NCI-H526 (cell line): ENCODE measurements at regions not wholly inside any gene's neighbourhood (a gene's known extent, or its start where the extent isn't known, plus 50 kb on each side); places are given as distances from the start of the nearest gene placed in this dataset.

Experiments
- DNase-seq, 2 experiments: peaks; one replicate each; lab custom pipeline; 2025; lab: John Stamatoyannopoulos, UW

DNA sequence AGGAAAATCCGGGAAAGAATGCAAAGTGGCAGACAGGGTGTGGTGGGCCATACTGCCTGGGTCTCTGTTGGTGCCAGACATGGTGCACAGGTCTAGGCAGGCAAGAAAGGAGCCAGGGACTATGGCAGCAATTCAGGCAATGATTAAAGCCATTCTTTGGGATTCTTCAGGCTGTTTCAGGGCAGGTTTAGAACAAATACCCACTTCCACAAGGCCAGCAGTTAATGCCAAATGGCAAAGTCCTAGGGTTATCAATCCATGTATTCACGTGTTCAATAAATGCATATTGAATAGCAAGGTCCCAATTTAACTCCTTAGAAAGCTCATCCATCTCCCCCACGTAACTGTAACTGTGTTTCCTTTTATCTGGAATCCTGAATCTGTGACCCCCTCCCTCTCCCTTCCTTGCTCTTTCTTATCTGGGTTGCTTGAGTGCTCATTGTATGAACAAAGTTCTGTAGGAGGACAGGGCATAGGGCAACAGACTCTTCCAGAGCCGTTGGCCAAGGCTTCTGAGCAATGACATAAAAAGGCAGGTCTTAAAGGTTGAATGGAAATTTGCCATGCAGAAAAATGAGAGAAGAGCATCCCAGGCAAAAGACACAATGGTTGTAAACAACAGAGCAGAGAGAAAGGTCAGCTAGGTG is 146.8 kb upstream of the KLHL29 start:
- no peak for DNase-seq

DNA sequence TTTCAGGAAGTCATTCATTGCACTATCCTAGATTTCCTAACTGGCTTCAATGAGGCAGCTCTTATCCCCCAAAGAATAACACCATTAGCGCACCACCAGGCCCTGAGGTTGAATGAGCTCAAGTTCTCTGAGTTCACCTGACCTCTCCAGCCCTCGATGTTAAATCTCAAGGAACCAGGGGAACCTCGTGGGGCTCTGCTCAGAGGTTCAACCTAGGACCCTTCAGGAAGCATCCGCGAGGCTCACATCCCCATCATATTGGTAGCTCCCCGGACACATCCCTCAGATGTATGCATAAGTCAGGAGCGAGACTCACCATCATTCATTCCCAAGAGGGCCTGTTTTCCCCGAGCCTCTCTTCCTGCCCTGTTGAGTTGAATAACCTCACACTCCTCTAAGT is 145.6 kb upstream of the KLHL29 start:
- no peak for DNase-seq

DNA sequence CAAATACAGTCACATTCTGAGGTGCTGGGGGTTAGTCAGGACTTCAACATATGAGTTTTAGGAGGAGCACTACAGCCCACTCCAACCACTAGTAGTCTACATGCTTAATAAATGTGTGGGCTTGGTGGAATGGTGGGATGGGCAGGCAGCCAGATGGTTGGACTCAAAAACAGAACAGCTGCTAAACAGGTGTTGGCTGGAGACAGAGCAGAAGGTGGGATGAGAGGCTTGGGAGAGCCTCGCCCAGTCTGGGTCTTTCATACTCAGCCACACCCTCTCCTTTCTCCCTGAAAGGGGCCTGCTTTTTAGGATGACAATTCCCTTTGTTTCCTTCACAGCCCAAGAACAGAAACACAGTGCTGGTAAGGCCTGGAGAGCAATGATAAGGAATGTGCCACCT is 143.9 kb upstream of the KLHL29 start:
- DNase-seq: no peak

DNA sequence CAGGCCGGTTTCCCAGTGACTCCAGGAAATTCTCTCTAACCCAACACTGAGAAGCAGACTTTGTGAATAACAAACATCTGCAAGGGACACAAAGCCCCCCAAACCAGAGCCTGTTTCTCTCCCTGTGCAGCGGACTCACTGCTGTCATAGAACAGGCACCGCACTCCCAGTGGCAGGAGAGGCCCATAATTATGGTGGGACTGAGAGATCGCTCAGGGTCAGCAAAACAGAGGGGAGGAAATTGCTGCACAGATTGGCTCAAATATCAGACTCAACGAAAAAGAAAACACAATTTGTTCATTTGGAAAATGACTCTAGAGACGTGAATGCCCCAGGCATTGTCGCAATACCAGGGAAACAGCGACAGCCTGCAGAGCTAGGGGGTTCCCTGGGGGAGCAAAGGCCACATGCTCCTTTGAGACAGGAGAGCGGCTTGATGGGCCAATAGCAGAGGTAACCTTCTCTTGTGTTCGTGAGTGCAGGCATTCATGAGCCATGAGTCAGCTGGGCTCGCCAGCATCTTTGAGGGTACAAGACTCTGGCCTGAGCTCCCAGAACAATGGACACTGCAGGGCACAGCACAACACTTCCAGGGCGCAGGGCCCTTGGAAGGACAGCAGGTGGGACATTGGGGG is 143.3 kb upstream of the KLHL29 start:
- DNase-seq: no peak

DNA sequence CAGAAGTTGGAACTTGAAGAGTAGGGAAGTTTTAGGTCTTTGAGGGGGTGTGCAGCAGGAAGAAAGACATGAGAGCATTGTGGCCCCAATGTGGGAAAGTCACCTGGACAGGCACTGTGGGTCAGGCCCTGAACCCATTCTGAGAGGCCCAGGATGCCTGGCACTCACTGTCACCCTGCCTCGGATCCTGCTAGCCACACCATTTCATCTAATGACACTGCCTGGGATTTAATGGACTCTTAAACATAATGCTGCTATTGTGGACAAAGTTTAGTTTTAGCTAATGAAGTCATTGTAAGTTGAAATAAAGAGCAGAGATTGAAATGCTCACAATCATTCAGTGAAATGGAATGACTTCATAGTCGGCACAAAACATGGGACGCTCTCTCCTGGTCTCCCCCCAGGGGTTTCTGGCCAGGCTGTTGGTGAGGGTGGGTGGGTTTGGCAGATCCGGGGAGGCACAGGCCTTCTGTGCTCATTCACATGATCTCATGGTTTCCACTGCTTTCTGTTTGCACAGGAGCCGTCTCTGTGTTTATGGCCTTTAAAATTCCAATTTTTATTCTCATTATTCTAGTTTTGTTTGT is 141.8 kb upstream of the KLHL29 start:
- DNase-seq: no peak

DNA sequence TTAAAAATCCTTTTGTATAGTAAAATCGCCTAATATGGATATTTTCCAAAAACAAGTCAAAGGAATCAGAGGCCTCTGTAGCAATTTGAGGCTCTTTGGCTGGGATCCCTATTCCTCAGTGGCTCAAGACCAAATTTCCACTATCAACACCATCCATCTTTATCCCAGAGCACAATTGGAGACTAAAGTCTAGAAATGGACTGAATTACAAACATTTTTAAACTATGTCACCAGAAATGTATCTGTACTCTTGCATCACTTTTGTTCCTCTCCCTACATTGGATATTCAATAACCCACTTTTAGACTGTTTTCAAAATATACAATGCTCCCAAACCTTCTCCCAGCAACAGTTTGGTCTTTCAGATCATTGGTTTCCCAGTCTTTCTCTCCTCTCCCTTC is 140.4 kb upstream of the KLHL29 start:
- no peak for DNase-seq

DNA sequence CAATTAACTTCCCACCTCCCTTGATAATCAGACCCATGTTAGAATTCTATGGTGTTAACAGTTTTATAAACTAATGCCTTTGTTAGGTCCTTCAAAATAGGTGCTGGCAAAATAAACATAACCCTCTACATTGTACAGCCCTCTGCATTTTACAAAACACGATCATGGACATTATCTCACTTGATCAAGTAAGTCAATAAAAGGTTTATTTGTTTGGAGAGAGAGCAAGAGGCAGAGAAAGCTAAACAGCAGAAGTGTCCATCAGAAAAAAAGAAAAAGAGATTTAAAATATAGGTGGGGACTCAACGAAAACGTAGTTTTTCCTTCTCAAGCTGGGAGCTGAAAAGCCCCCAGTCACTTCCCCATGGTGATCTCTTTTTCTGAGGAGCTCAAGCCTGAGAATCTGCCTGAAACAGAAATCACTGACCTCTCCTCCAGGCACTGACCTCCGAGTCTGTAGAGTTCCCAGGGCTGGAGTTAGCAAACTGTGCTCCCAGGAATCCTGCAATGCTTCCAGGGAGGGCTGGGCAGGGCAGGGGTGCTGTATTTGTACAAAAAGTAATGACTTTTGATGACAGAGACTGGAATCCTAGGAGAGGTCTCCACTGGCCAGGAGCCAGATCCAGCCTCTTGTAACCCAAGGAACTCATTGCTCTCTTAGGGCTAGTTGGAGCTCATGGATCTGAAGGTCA is 137.8 kb upstream of the KLHL29 start:
- no peak for DNase-seq

DNA sequence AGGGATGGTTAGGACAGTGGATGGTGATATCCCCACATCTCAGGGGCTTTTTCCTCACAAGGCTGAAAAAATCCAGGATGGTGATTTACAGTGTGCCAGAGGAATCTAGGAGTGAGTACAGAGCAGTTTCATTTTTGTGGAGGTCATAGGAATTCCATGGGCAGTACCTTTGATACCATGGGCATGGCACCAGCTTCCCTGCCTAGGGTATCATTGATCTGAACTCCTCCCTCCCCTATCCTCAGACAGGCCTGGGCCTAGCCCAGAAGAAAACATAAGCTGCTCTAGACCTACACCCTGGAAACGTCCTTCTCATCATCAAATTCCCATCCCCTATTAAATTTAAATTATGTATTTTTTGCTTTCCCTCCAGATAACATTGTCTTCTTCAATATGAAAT is 136.3 kb upstream of the KLHL29 start:
- DNase-seq: no peak

DNA sequence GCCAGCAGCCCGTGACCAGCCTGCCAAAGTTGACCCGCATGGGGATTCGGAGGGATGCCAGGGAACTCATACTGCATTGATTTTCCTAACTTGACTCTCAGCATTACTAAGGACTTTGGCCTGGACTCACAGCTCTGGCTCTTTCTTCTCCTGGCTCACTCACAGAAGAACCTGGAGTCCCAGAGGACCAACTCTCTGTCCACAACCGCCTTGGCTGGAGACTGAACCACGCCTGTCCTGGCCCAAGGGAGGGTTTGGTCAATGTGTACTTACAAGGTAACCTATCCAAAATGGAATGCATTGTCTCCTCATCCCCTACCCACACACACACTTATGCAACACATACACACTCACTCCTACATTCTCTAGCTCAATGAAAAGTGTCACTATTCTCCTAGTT is 135.6 kb upstream of the KLHL29 start:
- no peak for DNase-seq

DNA sequence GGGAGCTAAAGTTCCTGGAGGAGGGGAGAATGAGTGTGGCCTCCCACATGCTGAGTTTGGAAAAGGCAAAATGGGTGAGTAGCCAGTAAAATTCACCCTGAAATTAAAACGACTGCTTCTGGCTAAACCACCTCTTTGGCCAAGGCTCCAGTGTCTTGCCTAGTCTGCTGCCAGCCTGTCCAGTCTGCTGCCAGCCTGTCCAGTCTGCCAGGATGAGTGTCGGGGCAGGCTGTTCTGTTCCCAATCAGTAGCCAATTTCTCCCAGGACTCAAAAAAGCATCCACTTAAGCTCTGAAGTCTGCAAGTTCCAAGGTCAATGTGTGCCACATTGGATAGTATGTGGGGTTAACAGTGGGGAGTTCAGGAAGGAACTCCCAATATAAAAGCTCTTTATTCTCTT is 134.6 kb upstream of the KLHL29 start:
- DNase-seq: no peak

DNA sequence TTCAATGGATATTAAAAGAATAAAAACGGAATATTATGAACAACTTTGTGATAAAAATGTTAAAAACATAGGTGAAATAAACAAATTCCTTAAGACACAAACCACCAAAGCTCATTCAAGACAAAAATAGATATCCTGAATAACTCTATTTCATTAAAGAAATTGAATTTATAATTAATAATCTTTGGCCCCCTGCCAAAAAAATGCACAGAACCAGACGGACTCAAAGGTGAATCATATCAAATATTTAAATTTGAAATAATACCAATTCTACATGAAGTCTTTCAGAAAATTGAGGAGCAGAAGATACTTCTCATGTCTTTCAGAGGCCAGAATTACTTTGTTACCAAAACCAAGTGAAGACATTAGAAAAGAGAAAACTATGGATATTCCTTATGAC is 128.3 kb upstream of the KLHL29 start:
- no peak for DNase-seq

DNA sequence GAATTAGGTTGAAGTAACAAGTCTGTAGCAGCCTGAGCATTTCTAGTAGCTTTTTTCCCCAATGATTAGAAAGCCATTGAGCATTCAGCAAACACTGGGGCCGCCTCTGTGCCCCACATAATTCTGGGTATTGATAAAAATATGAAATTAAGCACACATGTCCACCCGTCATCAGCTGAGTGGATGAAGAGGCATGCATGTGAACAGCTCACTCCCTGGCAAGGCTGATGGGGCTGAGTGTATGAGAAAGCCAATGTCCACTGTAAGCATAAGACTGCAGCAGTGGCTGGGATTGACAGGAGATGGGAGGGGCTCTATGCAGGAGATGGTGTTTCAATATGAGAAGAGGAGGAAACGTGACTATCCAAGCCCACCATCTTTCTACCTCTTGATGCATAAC is 124.4 kb upstream of the KLHL29 start:
- DNase-seq: no peak

DNA sequence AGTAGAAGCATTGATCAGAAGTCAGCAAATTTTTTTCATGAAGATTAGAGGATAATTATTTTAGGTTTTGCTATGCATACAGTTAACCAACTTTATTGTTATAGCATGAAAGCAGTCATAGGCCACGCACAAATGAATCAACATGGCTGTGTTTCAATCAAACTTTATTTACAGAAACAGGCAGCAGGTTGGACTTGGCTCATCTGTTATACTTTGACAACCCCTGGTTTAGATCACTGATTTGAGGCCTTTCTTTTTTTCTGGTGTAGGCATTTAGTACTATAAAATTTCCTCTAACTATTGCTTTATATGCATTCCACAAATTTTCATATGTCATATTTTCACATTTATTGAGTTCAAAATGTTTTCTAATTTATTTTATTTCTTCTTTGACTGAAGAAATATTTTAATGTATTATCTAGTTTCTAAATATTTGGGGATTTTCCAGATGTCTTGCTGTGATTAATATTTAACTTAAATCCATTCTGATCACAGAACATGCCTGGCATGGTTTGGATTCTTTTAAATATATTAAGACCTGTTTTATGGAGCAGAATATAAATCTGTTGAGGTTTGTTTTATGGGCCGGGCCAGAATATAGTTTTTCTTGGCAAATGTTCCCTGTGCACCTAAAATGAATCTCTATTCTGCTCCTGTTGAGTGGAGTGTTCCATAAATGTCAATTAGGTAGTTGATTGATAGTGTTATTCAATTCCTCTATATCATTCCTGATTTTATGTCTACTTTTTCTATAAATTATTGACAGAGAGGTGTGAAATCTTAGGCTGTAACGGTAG is 116.3 kb upstream of the KLHL29 start:
- no peak for DNase-seq

DNA sequence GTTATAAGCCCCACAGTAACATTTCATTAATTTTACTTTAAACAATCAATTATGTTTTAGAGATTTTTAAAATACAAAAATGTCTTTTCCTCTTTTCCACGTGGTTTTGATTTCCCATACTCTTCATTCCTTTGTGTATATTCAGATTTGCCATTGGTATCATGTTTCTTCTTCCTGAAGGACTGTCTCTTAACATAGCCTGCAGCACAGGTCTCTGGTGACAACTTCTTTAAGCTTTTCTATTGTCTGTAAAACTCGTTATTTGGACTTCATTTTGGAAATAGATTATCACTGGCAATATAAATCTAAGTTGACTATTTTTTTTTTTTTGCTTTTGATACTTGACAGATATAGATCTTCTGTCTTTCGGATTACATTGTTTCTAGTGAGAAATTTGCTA is 115.2 kb upstream of the KLHL29 start:
- DNase-seq: peak in 1 of 2 experiments; percentile 7

DNA sequence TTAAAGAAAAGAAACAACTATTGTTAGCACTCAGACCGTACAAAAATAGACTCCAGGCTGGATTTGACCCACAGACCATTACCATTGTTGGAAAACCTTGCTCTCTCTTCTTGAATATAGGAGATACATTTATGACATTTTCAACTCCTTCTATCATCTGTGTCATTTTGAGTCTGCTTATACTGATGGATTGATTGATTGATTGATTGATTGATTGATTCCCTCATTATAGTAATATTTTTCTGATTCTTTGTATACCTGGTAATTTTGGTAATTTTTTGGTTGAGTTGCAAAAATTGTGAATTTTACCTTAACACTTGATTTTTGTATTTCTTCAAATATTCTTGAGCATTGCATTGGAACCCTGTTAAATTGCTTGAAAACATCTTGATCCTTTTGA is 114.2 kb upstream of the KLHL29 start:
- no peak for DNase-seq

DNA sequence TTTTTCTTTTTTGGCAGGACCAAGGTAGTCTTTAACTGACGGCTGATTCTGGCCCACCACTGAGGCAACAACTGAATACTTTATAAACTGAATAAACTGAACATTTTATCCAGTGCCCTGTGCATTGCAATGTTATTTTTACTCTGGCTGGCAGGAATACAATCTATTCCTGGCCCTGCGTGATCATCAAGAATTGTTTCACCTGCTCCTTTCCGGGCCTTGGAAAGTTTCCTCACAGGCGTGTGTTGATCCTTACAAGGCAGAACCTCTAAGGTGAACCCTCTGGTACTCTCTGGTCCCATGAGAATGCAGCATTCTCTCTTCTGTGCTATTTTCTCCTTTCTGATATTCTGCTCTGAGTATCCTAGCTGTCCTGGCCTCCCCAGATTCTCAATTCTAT is 113.7 kb upstream of the KLHL29 start:
- no peak for DNase-seq

DNA sequence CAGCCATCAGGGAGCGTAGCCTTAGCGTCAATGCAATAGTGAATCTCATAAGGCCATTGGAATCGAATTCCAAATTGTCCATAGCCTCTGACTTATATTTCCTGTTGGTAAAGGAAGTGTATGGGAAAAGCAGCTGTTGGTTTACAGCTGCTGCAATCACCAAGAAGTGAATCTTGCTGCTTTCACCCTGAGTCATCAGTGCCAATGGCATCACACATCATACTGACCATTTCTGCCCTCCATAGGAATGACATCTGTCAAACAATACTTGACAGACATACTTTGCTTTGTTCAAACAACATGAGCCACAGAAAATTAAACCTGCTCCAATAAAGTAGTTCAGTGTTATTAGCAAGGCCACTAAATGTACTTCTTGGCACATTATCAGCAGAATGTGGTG is 111.2 kb upstream of the KLHL29 start:
- no peak for DNase-seq

DNA sequence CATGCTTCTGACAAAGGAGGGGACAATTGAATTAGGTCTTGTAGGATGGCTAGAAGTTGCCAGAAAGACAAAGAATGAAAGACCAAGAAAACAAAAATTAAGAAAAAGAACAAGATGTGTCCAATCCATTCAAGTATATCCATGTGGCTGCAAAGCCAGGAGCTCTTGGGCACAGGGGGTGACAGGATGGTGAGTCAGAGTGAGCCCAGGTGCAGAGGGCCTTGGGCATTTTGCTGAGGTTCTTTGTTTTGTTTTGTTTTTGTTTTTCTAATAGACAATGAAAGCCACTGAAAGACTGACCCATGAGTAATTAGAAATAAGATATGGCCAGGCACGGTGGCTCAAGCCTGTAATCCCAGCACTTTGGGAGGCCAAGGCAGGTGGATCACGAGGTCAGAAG is 104.6 kb upstream of the KLHL29 start:
- DNase-seq: no peak

DNA sequence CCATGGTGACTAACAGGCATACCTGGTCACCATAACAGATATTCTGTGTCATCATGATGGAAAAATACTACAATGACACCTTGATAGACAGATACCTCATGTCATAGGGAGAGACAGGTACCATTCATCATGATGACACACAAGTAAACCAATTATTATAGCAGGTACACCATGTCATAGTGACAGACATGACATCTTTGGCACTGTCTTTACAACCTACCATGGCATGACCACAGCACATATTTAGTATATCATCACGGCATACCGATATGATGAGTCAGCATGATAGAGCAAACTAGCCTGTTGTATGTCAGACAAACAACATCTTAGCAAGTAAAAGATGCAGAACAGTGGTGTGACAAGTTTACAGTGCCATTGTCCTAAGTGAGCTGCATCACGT is 101.3 kb upstream of the KLHL29 start:
- DNase-seq: no peak

DNA sequence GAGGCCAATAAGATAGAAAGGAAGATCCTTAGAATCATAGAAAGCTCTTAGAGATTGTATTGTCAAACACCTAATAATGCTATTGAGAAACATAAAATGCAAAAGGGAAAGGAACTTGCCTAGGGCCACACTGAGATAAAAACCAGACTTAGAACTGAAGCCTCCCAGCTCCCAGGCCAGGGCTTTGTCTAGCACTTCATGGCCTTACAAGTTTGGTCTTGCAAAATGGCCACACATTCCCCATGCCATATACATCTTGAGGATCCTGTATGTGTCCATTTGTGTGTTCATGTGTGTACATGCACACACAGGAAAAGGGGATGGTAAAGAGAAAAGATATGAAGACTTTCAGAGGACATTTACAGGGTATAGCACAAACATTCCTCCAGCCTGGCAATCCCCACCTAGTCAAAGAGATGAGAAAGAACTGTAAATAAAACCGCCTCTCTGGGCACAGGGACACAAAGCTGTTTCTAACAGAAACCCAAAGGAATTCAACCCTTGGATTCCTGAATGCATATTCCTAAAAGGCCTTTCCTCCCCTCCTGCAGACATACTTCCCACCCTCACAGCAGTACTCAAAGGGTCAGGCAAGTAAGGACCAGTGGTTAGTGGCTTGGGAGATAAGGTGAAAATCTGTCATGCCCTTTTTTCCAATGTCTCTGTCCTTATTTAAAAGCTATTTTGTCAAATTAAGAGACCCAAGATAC is 99.7 kb upstream of the KLHL29 start:
- DNase-seq: no peak

DNA sequence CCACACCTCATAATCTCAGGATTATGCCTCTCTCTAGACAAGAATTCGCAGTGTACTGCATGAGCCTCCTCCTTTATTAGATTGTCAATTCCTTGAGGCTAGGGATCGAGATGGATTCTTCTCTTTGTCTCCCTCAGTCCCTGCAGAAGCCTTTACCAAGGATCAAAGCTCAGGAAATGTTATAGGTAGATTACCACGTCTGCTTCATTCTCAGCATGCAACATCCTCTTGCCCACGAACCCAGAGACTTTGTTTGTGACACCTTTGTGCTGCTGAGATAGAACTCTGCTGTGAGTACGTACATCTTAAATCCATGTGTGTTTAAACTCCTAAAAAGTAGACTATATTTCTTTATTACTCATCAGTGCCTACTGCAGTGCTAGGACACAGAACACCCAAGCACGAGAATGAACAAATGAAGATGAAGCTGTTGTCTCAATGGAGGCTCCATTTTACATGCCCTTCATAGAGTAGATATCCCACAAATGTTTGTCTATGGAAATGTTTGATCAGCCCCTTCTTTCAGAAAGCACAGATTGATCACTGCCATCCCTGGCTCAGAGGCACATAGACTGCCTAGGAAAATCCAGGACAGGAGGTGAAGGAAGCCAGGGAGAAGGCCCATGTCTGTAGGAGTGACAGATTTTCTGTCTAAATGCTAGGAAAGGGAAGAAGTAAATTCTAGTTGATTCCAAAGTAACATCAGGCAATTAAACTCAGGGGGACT is 98.8 kb upstream of the KLHL29 start:
- no peak for DNase-seq
